Erythroblast (primary cell): ENCODE measurements at regions not wholly inside any gene's neighbourhood (a gene's known extent, or its start where the extent isn't known, plus 50 kb on each side); places are given as distances from the start of the nearest gene placed in this dataset.

Source experiments
- GATA1 ChIP-seq: IDR thresholded peaks from 2 replicates; pipeline ENCODE4 v1.6.1; 2011; ENCODE audit warnings: low read depth, mild to moderate bottlenecking, control low read depth, low read length, moderate library complexity
- POLR2A ChIP-seq: IDR thresholded peaks from 2 replicates; pipeline ENCODE4 v1.6.1; 2011; ENCODE audit warnings: mild to moderate bottlenecking, low read length

DNA sequence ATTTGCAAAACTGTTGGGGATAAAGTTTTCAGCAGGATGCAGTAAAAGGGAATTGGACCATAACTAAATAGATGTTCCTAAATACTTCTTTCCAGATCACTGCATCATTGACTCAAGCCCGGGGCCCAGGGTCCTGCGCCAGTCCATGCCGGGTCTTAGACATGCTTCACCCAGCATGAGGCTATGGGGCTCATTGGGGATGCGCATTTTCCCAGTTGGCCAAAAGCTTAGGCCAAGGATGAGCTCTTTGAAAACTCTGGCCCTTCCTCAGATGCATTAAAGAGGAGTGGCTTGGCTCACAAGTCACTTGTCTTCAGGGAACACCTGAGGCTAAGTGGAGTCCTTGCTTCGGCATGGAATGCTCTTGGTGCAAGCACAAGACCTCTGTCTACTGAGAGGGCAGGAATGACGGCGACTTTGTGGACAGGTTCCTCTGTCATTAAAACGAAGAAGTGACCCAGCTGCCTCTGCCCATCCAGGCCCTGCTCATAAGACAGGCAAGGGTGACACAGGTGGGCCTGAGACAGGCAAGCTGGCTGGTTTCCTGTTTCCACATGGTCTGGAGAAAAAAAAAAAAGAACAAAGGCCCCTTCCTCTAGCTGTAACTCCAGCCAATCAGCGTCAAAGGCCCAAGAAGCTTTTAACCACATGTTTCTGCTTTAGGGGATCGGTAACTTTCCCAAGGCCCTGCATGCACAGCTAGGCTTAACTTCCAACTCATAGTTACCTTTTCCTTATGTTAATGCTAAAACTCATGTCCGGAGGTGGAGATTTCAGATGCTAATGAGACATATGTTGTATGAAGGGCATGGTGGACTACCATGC lies 81.4 kb upstream of the CDH4 start:
- TF ChIP-seq POLR2A, result no peak
- no peak for TF ChIP-seq GATA1
